Mesothelial cell of epicardium (in vitro differentiated cells): ENCODE measurements at regions not wholly inside any gene's neighbourhood (a gene's known extent, or its start where the extent isn't known, plus 50 kb on each side); places are given as distances from the start of the nearest gene placed in this dataset.

Experiments
- DNase-seq, 2 experiments: peaks; one replicate each; pipeline ENCODE4 v3.0.0; 2021; ENCODE audit warnings: low spot score in 2 of 2; ENCODE audit not compliant: unreplicated experiment in 2 of 2
- H3K27ac Mint-ChIP-seq: 2 replicates; pipeline ENCODE4 v1.8.0; 2021; ENCODE audit warnings: mixed read lengths
- H3K27me3 Mint-ChIP-seq: 2 replicates; pipeline ENCODE4 v1.8.0; 2021; ENCODE audit warnings: low read depth, mixed read lengths
- H3K36me3 Mint-ChIP-seq: 2 replicates; pipeline ENCODE4 v1.8.0; 2021; ENCODE audit warnings: mixed read lengths
- H3K4me1 Mint-ChIP-seq: 2 replicates; pipeline ENCODE4 v1.8.0; 2021; ENCODE audit warnings: mixed read lengths
- H3K4me3 Mint-ChIP-seq: 2 replicates; pipeline ENCODE4 v1.8.0; 2021; ENCODE audit warnings: mild to moderate bottlenecking, moderate library complexity, mixed read lengths
- H3K9me3 Mint-ChIP-seq: 2 replicates; pipeline ENCODE4 v1.8.0; 2021; ENCODE audit warnings: mixed read lengths
- TF ChIP-seq, protein P1 (sequence below): fragments of 200-600 bp; sonication (generic); IDR thresholded peaks from one replicate; pipeline ENCODE4 v1.5.0; 2021; ENCODE audit warnings: antibody characterized with exemption; ENCODE audit not compliant: unreplicated experiment

DNA sequence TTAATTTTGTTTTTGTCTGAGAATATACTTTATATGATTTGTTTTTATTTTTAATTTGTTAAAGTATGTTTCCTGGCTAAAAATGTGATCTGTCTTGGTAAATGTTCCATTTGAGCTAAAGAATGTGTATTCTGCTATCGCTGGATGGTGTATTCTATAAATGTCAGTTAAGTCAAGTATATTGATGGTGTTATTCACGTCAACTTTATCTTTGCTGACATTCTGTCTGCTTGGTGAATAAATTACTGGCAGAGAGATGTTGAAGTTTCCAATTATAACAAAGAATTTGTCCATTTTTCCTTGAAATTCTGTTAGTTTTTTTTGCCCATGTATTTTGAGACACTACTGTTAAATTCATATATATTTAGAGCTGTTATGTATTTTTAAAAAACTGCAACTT is 1131.8 kb upstream of the GJE1 start:
- TF ChIP-seq, protein P1, sequence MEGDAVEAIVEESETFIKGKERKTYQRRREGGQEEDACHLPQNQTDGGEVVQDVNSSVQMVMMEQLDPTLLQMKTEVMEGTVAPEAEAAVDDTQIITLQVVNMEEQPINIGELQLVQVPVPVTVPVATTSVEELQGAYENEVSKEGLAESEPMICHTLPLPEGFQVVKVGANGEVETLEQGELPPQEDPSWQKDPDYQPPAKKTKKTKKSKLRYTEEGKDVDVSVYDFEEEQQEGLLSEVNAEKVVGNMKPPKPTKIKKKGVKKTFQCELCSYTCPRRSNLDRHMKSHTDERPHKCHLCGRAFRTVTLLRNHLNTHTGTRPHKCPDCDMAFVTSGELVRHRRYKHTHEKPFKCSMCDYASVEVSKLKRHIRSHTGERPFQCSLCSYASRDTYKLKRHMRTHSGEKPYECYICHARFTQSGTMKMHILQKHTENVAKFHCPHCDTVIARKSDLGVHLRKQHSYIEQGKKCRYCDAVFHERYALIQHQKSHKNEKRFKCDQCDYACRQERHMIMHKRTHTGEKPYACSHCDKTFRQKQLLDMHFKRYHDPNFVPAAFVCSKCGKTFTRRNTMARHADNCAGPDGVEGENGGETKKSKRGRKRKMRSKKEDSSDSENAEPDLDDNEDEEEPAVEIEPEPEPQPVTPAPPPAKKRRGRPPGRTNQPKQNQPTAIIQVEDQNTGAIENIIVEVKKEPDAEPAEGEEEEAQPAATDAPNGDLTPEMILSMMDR: no peak
- Mint-ChIP-seq H3K4me1 (no peaks in the 10 kb centered on the region), H3K4me3 (no peak overlapping the region), H3K9me3 (peaks cover 38% of the 10 kb centered on the region), H3K27ac (no peak overlapping the region), H3K36me3 (peaks cover 2% of the 10 kb centered on the region), H3K27me3 (no peaks in the 10 kb centered on the region)
- no peak for DNase-seq

DNA sequence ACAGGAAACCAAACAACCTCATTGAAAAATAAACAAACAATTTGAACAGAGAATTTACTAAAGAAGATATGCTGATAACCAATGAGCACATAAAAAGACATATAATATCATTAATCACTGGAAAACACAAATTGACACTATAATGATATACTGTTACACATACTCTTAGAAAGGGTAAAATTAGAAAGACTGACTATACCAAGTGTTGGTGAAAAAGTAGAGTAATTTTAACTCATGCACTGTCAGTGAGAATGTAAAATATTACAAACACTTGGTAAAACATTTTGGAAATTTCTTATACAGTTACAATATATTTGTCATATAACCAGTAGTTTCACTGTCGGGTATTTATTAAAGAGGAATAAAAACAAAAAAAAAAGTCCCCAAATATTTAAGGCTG is 1139.2 kb upstream of the GJE1 start:
- no peaks in the 10 kb centered on the region for H3K27me3 Mint-ChIP-seq
- H3K9me3 Mint-ChIP-seq: peaks cover 30% of the 10 kb centered on the region
- TF ChIP-seq, protein P1: no peak
- H3K4me1 Mint-ChIP-seq: peaks cover 2% of the 10 kb centered on the region
- no peak overlapping the region for H3K4me3 Mint-ChIP-seq
- no peak overlapping the region for H3K27ac Mint-ChIP-seq
- DNase-seq: no peak
- H3K36me3 Mint-ChIP-seq: no peaks in the 10 kb centered on the region

DNA sequence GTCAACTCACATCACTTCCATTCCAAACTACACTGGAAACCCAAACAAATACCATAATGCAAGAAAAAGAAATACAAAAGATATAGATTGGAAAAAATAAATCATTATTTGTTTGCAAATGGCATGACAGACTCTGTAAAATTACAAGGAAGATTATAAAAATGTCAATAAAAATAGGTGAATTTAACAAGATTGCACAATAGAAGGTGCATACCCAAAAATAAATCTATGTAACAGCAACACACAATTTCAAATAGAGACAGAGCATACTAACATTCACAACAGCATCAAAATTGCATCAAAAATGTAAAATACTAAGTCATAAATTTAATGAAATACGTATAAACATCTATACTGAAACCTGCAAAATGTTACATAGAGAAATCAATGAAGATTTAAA is 1140.0 kb upstream of the GJE1 start:
- Mint-ChIP-seq H3K4me3 (no peak overlapping the region), H3K27ac (no peak overlapping the region), H3K9me3 (peaks cover 23% of the 10 kb centered on the region), H3K27me3 (no peaks in the 10 kb centered on the region), H3K36me3 (no peaks in the 10 kb centered on the region), H3K4me1 (peaks cover 3% of the 10 kb centered on the region)
- no peak for DNase-seq
- TF ChIP-seq, protein P1: no peak

DNA sequence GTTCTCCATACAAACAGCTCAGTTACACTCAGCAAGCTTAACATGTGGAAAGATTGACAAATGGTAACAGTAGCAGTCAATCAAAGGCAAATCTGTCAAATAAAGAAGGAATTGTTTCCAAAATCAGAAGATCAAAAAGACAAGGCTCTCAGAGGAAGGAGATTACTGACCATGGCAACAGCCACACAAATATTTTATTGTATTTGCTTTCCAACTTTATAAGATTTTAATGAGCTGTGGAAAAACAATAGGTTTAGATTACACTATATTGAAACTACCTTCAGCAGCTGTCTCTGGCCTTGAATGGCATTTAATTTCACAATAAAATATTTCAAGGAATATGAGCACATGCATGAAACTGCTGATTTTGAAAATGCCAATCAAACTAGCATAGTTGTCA is 1143.9 kb upstream of the GJE1 start:
- Mint-ChIP-seq H3K27me3 (no peaks in the 10 kb centered on the region), H3K4me3 (no peak overlapping the region), H3K36me3 (no peaks in the 10 kb centered on the region), H3K9me3 (peaks cover 13% of the 10 kb centered on the region), H3K4me1 (peaks cover 5% of the 10 kb centered on the region), H3K27ac (no peak overlapping the region)
- TF ChIP-seq, protein P1: no peak
- no peak for DNase-seq

DNA sequence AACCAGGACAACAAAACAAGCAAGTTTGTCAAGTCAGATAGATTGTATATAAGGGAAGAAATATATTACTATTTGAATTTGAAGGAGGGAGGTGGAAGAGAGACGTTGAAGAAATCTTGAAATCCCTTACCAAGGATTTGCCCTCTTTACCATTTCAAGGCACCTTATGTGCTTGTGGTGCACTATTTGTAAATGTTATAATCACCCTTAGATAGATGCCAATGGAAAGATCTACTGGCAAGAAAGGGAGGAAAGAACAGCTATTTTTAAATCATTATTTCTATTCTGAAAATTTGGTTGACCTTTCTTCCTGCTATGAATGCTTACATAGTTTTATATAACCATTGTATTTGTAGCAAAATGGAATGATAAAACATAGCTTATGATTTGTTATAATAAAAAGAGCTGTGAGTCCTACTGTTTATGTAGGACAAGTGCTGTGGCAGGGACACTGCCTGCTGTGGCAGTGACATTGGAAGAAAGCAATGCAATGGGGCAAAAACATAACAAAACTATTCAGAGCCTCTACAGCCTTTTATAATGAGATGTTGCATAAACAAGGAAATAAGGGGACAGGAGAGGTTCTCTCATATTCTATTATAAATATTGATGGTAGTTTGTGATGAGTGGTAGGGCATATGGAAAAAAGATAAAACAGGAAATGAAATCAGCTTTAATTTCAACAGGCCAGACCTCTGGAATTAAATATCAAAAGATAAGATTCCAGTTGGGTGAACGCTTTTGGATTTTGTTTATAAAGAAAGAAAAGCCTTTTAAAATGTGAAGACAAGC is 1145.2 kb upstream of the GJE1 start:
- Mint-ChIP-seq H3K27ac (no peak overlapping the region), H3K36me3 (no peaks in the 10 kb centered on the region), H3K9me3 (peaks cover 10% of the 10 kb centered on the region), H3K4me1 (peaks cover 5% of the 10 kb centered on the region), H3K4me3 (no peak overlapping the region), H3K27me3 (no peaks in the 10 kb centered on the region)
- TF ChIP-seq, protein P1: no peak
- DNase-seq: no peak
